GM12878 (cell line): ENCODE measurements at regions not wholly inside any gene's neighbourhood (a gene's known extent, or its start where the extent isn't known, plus 50 kb on each side); places are given as distances from the start of the nearest gene placed in this dataset.

Source experiments
- ATAC-seq: fragments of 200-7000 bp; cut with Tn5 transposase; 3 replicates; pipeline ENCODE4 v1.9.1; 2020; ENCODE audit warnings: mild to moderate bottlenecking, moderate library complexity
- BruUV-seq: library from RNA; stranded (reverse); fragments of 400-500 nt; replicated peaks from 2 replicates; lab custom pipeline; 2021; lab: Mats Ljungman, UMichigan
- CTCF ChIA-PET: fragments of 300-600 bp; sonication (Branson Sonifier 250); formaldehyde crosslinking; extraction: SDS; loops from one replicate; lab custom pipeline; 2021; ENCODE audit warnings: inconsistent platforms; lab: Yijun Ruan, JAX
- POLR2A ChIA-PET: fragments of 350-600 bp; formaldehyde crosslinking; extraction: SDS; loops from one replicate; lab custom pipeline; 2021; ENCODE audit warnings: inconsistent platforms; lab: Charles Lee
- RAD21 ChIA-PET: fragments of 300-600 bp; sonication (Branson Sonifier 250); formaldehyde crosslinking; loops from one replicate; lab custom pipeline; 2023; ENCODE audit warnings: antibody characterized with exemption; ENCODE audit not compliant: unreplicated experiment; lab: Charles Lee
- SMC1A ChIA-PET: fragments of 300-600 bp; sonication (Branson Sonifier 250); formaldehyde crosslinking; loops from one replicate; lab custom pipeline; 2023; ENCODE audit not compliant: unreplicated experiment, uncharacterized antibody; lab: Charles Lee
- DNase-seq: peaks from one replicate; pipeline ENCODE4 v3.0.0-alpha.2; 2011; ENCODE audit warnings: low read depth, low spot score
- FAIRE-seq: peaks from 3 replicates; lab custom pipeline; 2011; peaks lifted over from hg19 to GRCh38; lab: Jason Lieb, UNC
- H2AFZ ChIP-seq: 2 replicates; pipeline ENCODE4 v1.6.0; 2011; ENCODE audit warnings: low read depth, low read length, control low read depth; ENCODE audit not compliant: control insufficient read depth
- H3K27ac ChIP-seq: 2 replicates; pipeline ENCODE4 v1.5.1; 2011; ENCODE audit warnings: control low read depth; ENCODE audit not compliant: control insufficient read depth, insufficient read depth
- H3K27me3 ChIP-seq, 2 experiments: replicated peaks in 1 of 2; 2 replicates each; pipeline versions ENCODE4 v1.6.0 to v1.6.1; 2011; ENCODE audit warnings: low read length in 1 of 2; ENCODE audit not compliant: control insufficient read depth in 2 of 2, insufficient read depth in 2 of 2
- H3K36me3 ChIP-seq, 2 experiments: 2 replicates each; pipeline ENCODE4 v1.5.1; 2011; ENCODE audit warnings: low read length in 1 of 2; ENCODE audit not compliant: control insufficient read depth in 2 of 2, insufficient read depth in 2 of 2
- H3K4me1 ChIP-seq: 2 replicates; pipeline ENCODE4 v1.6.1; 2011; ENCODE audit warnings: mild to moderate bottlenecking, low read length, moderate library complexity, mixed read lengths; ENCODE audit not compliant: control insufficient read depth, insufficient read depth
- H3K4me2 ChIP-seq: 2 replicates; pipeline ENCODE4 v1.6.0; 2011; ENCODE audit warnings: control low read depth; ENCODE audit not compliant: control insufficient read depth, insufficient read depth
- H3K4me3 ChIP-seq: fragments of 200-600 bp; sonication (generic); 2 replicates; pipeline ENCODE4 v1.5.1; 2016
- H3K79me2 ChIP-seq: 2 replicates; pipeline ENCODE4 v1.6.0; 2011; ENCODE audit warnings: low read length; ENCODE audit not compliant: control insufficient read depth, insufficient read depth
- H3K9ac ChIP-seq: 2 replicates; pipeline ENCODE4 v1.8.0; 2011; ENCODE audit warnings: low read length, control low read depth, mixed read lengths; ENCODE audit not compliant: control insufficient read depth, insufficient read depth
- H3K9me3 ChIP-seq: replicated peaks from 3 replicates; pipeline ENCODE4 v1.5.1; 2011; ENCODE audit warnings: mild to moderate bottlenecking, low read length; ENCODE audit not compliant: control insufficient read depth, insufficient read depth
- H4K20me1 ChIP-seq: 2 replicates; pipeline ENCODE4 v1.6.0; 2011; ENCODE audit not compliant: control insufficient read depth, insufficient read depth
- BACH1 ChIP-seq: fragments of 450-650 bp; IDR thresholded peaks from 2 replicates; pipeline ENCODE4 v1.6.1; 2017; ENCODE audit warnings: mild to moderate bottlenecking, borderline replicate concordance
- EED ChIP-seq: sonication (generic); IDR thresholded peaks from 2 replicates; pipeline ENCODE4 v1.6.1; 2016; ENCODE audit warnings: antibody characterized with exemption, low read depth
- GABPA ChIP-seq: IDR thresholded peaks from 2 replicates; pipeline ENCODE4 v1.6.1; 2014; ENCODE audit warnings: antibody characterized with exemption, low read depth, mild to moderate bottlenecking, inconsistent platforms
- IKZF1 ChIP-seq: fragments of 450-650 bp; conservative IDR thresholded peaks from 2 replicates; pipeline ENCODE4 v1.6.1; 2017; ENCODE audit warnings: antibody characterized with exemption, mild to moderate bottlenecking
- JUNB ChIP-seq: IDR thresholded peaks from 2 replicates; pipeline ENCODE4 v1.6.1; 2016; ENCODE audit warnings: antibody characterized with exemption, mild to moderate bottlenecking
- KAT2A ChIP-seq: conservative IDR thresholded peaks from 2 replicates; pipeline ENCODE4 v1.6.1; 2011; ENCODE audit warnings: low read depth, low read length; ENCODE audit not compliant: control insufficient read depth
- MYC ChIP-seq: IDR thresholded peaks from 2 replicates; pipeline ENCODE4 v1.6.1; 2011; ENCODE audit warnings: mild to moderate bottlenecking, low read length, moderate library complexity, inconsistent platforms; ENCODE audit not compliant: insufficient read depth, insufficient replicate concordance, insufficient read length, severe bottlenecking
- NFIC ChIP-seq: IDR thresholded peaks from 2 replicates; pipeline ENCODE4 v1.6.1; 2012; ENCODE audit warnings: low read depth, mild to moderate bottlenecking, inconsistent platforms, low read length, moderate library complexity
- PAX5 ChIP-seq: IDR thresholded peaks from 2 replicates; pipeline ENCODE4 v1.6.1; 2011; ENCODE audit warnings: low read depth, low read length, borderline replicate concordance
- RAD51 ChIP-seq: fragments of 450-650 bp; IDR thresholded peaks from 2 replicates; pipeline ENCODE4 v1.6.1; 2016; ENCODE audit warnings: moderate library complexity, mild to moderate bottlenecking, inconsistent platforms
- RB1 ChIP-seq: fragments of 450-650 bp; formaldehyde crosslinking; IDR thresholded peaks from 2 replicates; pipeline ENCODE4 v1.6.1; 2017; ENCODE audit warnings: mild to moderate bottlenecking, borderline replicate concordance
- STAT1 ChIP-seq: fragments of 450-650 bp; conservative IDR thresholded peaks from 2 replicates; pipeline ENCODE4 v1.6.1; 2014; ENCODE audit warnings: antibody characterized with exemption, mild to moderate bottlenecking
- SUPT20H ChIP-seq: IDR thresholded peaks from 2 replicates; pipeline ENCODE4 v1.6.1; 2011; ENCODE audit warnings: low read depth, mild to moderate bottlenecking, low read length, moderate library complexity, borderline replicate concordance; ENCODE audit not compliant: control insufficient read depth
- TCF12 ChIP-seq: IDR thresholded peaks from 2 replicates; pipeline ENCODE4 v1.6.1; 2011; ENCODE audit warnings: low read depth, mild to moderate bottlenecking, low read length
- ZNF207 ChIP-seq: fragments of 450-650 bp; IDR thresholded peaks from 2 replicates; pipeline ENCODE4 v1.6.1; 2014; ENCODE audit warnings: antibody characterized with exemption, mild to moderate bottlenecking, borderline replicate concordance
- WGBS: methylation state at CpG from one replicate; pipeline ENCODE4 v1.1.6; 2016; ENCODE audit warnings: low lambda C conversion rate; ENCODE audit not compliant: insufficient replicate concordance, insufficient coverage; ENCODE audit errors: missing lambda C conversion rate; 5-methylcytosine and 5-hydroxymethylcytosine counted together
- in situ Hi-C: fragments of 300-500 bp; cut with MboI; formaldehyde crosslinking; loops from 9 replicates; pipeline ENCODE4 v1.14.3; 2018; ENCODE audit warnings: mixed read lengths
- intact Hi-C: fragments of 100-400 bp; cut with micrococcal nuclease; formaldehyde crosslinking; loops from one replicate; pipeline ENCODE4 v1.14.2; 2022; ENCODE audit not compliant: unreplicated experiment
- TF ChIP-seq, protein P1 (sequence below): fragments of 450-650 bp; formaldehyde crosslinking; IDR thresholded peaks from 2 replicates; pipeline ENCODE4 v1.5.0; 2022; ENCODE audit warnings: mild to moderate bottlenecking, missing genetic modification characterization

DNA sequence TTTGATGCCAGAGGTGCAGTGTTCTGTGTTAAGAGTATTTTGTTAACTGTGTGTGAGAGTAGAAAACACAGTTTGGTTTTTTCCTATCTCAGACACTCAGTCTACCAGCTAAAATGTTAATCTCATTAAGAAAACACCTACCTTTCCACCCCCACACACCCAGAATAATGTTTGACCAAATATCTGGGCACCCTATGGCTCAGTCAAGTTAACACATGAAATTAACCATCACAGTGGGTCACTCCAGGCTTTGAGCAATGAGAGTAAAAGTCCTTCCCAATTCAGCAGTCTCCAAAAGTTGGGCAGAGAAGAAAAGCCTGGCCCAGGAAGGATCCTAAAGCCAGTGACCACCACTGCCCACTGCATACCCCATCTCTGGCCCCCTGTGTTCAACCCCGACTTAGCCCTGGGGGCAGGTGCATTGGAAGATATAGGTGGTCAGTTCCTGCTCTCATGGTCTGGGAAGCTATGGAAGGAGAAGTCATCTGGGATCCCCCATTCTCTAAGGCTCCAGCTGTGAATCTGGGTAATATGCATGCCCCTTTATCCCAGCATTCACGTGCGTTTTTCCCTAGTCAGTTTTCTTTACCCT, 50.2 kb upstream of the CSF3R start:
- Histone ChIP-seq H3K27ac (no peak overlapping the region), H3K36me3 (no peaks in the 10 kb centered on the region), H3K79me2 (no peaks in the 10 kb centered on the region), H4K20me1 (no peaks in the 10 kb centered on the region), H2AFZ (no peak overlapping the region), H3K4me3 (no peak overlapping the region), H3K4me1 (no peaks in the 10 kb centered on the region), H3K4me2 (no peak overlapping the region), H3K9me3 (no peaks in the 10 kb centered on the region), H3K9ac (no peak overlapping the region), H3K27me3 (no peaks in the 10 kb centered on the region)
- FAIRE-seq, result no peak
- ChIA-PET CTCF (interaction anchor here (1.3 to 3.8 kb wide), 2 partner anchors 10 to 16 kb away, joined by 3 to 19 read pairs; no protein-coding TSS in a partner anchor), RAD21 (no interaction called here), SMC1A (no interaction called here), POLR2A (no interaction called here)
- BruUV-seq, result no TSS peak
- intact Hi-C loops, result no loop called here
- DNase-seq, result no peak
- in situ Hi-C loops, result no loop called here
- TF ChIP-seq ZNF207 (no peak), JUNB (no peak), RB1 (no peak), TCF12 (no peak), STAT1 (no peak), KAT2A (no peak), BACH1 (no peak), GABPA (no peak), IKZF1 (no peak), NFIC (no peak), RAD51 (no peak), EED (no peak), MYC (no peak), PAX5 (no peak), SUPT20H (no peak)
- TF ChIP-seq, protein P1, sequence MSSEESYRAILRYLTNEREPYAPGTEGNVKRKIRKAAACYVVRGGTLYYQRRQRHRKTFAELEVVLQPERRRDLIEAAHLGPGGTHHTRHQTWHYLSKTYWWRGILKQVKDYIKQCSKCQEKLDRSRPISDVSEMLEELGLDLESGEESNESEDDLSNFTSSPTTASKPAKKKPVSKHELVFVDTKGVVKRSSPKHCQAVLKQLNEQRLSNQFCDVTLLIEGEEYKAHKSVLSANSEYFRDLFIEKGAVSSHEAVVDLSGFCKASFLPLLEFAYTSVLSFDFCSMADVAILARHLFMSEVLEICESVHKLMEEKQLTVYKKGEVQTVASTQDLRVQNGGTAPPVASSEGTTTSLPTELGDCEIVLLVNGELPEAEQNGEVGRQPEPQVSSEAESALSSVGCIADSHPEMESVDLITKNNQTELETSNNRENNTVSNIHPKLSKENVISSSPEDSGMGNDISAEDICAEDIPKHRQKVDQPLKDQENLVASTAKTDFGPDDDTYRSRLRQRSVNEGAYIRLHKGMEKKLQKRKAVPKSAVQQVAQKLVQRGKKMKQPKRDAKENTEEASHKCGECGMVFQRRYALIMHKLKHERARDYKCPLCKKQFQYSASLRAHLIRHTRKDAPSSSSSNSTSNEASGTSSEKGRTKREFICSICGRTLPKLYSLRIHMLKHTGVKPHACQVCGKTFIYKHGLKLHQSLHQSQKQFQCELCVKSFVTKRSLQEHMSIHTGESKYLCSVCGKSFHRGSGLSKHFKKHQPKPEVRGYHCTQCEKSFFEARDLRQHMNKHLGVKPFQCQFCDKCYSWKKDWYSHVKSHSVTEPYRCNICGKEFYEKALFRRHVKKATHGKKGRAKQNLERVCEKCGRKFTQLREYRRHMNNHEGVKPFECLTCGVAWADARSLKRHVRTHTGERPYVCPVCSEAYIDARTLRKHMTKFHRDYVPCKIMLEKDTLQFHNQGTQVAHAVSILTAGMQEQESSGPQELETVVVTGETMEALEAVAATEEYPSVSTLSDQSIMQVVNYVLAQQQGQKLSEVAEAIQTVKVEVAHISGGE, result no peak
- 33% methylated on average over 3 of the region's 3 CpGs for WGBS
- ATAC-seq, result no peak
